B cell (primary cell): ENCODE measurements at regions not wholly inside any gene's neighbourhood (a gene's known extent, or its start where the extent isn't known, plus 50 kb on each side); places are given as distances from the start of the nearest gene placed in this dataset.

Source experiments
- EZH2 ChIP-seq: IDR thresholded peaks from 2 replicates; pipeline ENCODE4 v1.6.1; 2012; ENCODE audit warnings: borderline replicate concordance, low read depth, mild to moderate bottlenecking, moderate library complexity, low read length; ENCODE audit not compliant: insufficient read depth, poor library complexity, severe bottlenecking
- TF ChIP-seq, protein P1 (sequence below): fragments of 200-600 bp; IDR thresholded peaks from one replicate; pipeline ENCODE4 v1.8.0; 2022; ENCODE audit warnings: antibody characterized with exemption, mild to moderate bottlenecking

DNA sequence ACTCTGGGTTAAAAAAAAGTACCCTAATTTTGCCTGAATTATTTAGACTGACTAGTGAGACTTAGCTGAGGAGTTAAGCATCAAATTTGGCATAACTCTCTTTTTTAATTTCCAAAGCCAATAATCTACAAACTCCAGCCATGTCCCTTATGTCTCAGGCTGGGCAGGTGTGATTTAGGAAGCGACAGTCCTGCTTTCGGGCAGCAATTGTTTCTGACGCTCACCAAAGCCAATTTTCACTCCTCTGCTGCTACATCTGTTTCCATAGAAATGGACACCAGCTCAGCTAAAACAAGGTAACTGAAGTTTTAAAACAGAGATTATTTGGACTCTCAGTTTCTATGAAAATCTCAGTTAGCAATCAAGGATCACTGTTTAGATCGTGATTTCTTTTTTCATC lies 338.7 kb downstream of the ABCC12 start:
- TF ChIP-seq, protein P1, sequence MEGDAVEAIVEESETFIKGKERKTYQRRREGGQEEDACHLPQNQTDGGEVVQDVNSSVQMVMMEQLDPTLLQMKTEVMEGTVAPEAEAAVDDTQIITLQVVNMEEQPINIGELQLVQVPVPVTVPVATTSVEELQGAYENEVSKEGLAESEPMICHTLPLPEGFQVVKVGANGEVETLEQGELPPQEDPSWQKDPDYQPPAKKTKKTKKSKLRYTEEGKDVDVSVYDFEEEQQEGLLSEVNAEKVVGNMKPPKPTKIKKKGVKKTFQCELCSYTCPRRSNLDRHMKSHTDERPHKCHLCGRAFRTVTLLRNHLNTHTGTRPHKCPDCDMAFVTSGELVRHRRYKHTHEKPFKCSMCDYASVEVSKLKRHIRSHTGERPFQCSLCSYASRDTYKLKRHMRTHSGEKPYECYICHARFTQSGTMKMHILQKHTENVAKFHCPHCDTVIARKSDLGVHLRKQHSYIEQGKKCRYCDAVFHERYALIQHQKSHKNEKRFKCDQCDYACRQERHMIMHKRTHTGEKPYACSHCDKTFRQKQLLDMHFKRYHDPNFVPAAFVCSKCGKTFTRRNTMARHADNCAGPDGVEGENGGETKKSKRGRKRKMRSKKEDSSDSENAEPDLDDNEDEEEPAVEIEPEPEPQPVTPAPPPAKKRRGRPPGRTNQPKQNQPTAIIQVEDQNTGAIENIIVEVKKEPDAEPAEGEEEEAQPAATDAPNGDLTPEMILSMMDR, result no peak
- no peak for TF ChIP-seq EZH2
